H1 (cell line): ENCODE measurements at regions not wholly inside any gene's neighbourhood (a gene's known extent, or its start where the extent isn't known, plus 50 kb on each side); places are given as distances from the start of the nearest gene placed in this dataset.

Source experiments
- CTCF ChIA-PET: fragments of 300-600 bp; sonication (Branson Sonifier 250); formaldehyde crosslinking; loops from one replicate; lab custom pipeline; 2021; ENCODE audit not compliant: partially characterized antibody; lab: Charles Lee
- POLR2A ChIA-PET: fragments of 300-600 bp; sonication (Branson Sonifier 250); formaldehyde crosslinking; loops from one replicate; lab custom pipeline; 2021; ENCODE audit warnings: inconsistent platforms; ENCODE audit not compliant: partially characterized antibody; lab: Charles Lee
- DNase-seq, 2 experiments: peaks; one replicate each; pipeline versions ENCODE4 v3.0.0 to v3.0.0-alpha.2; 2010 to 2022; ENCODE audit warnings: low spot score in 2 of 2, low read depth in 1 of 2, mixed read lengths in 1 of 2
- FAIRE-seq: peaks from 2 replicates; lab custom pipeline; 2011; peaks lifted over from hg19 to GRCh38; lab: Jason Lieb, UNC
- H2AFZ ChIP-seq: 2 replicates; pipeline ENCODE4 v1.8.1; 2012; ENCODE audit warnings: low read length, inconsistent platforms
- H2AK5ac ChIP-seq: 2 replicates; pipeline ENCODE4 v1.6.1; 2013; ENCODE audit warnings: low read depth, low read length
- H2BK120ac ChIP-seq: replicated peaks from 2 replicates; pipeline ENCODE3; 2013; ENCODE audit warnings: low read depth, low read length, inconsistent platforms
- H2BK12ac ChIP-seq: 2 replicates; pipeline ENCODE4 v1.6.1; 2013; ENCODE audit warnings: low read depth, low read length
- H2BK15ac ChIP-seq: 2 replicates; pipeline ENCODE4 v1.6.1; 2013; ENCODE audit warnings: low read length
- H2BK20ac ChIP-seq: 2 replicates; pipeline ENCODE4 v1.6.1; 2013; ENCODE audit warnings: low read length
- H2BK5ac ChIP-seq: 2 replicates; pipeline ENCODE4 v1.6.1; 2013; ENCODE audit warnings: low read depth, low read length
- H3K14ac ChIP-seq: 2 replicates; pipeline ENCODE4 v1.6.1; 2013; ENCODE audit warnings: inconsistent platforms; ENCODE audit not compliant: insufficient read length
- H3K18ac ChIP-seq: 2 replicates; pipeline ENCODE4 v1.6.1; 2013; ENCODE audit warnings: low read length; ENCODE audit errors: extremely low read depth
- H3K23ac ChIP-seq: 2 replicates; pipeline ENCODE4 v1.6.1; 2013; ENCODE audit warnings: inconsistent platforms; ENCODE audit not compliant: insufficient read length
- H3K23me2 ChIP-seq: 2 replicates; pipeline ENCODE4 v1.6.1; 2013; ENCODE audit warnings: low read depth, low read length
- H3K27ac ChIP-seq: 2 replicates; pipeline ENCODE4 v1.6.1; 2011; ENCODE audit warnings: low read depth, low read length, inconsistent platforms
- H3K27me3 ChIP-seq, 4 experiments: replicated peaks in 1 of 4; 1 replicate in 1 of 4; 2 replicates in 3 of 4; pipeline versions ENCODE4 v1.6.1 to v1.8.1; 2011 to 2013; ENCODE audit warnings: low read length in 3 of 4, mild to moderate bottlenecking in 3 of 4, inconsistent platforms in 2 of 4, mixed read lengths in 2 of 4, moderate library complexity in 1 of 4; ENCODE audit not compliant: control insufficient read depth in 3 of 4, insufficient read depth in 3 of 4; ENCODE audit errors: extremely low read depth in 1 of 4
- H3K36me3 ChIP-seq, 4 experiments: 2 replicates each; pipeline versions ENCODE4 v1.6.1 to v1.8.1; 2011 to 2013; ENCODE audit warnings: mild to moderate bottlenecking in 4 of 4, low read length in 3 of 4, moderate library complexity in 2 of 4, control low read depth in 1 of 4, inconsistent platforms in 1 of 4; ENCODE audit not compliant: insufficient read depth in 4 of 4, control insufficient read depth in 2 of 4
- H3K4ac ChIP-seq: replicated peaks from 2 replicates; pipeline ENCODE3; 2013; ENCODE audit warnings: low read length, low read depth, mixed read lengths, inconsistent platforms; ENCODE audit not compliant: insufficient read length
- H3K4me1 ChIP-seq, 4 experiments: replicated peaks in 1 of 4; 1 replicate in 1 of 4; 2 replicates in 3 of 4; pipeline versions ENCODE4 v1.6.1 to v1.8.1; 2011 to 2013; ENCODE audit warnings: low read length in 3 of 4, inconsistent platforms in 2 of 4, mixed read lengths in 1 of 4; ENCODE audit not compliant: insufficient read depth in 4 of 4, control insufficient read depth in 3 of 4
- H3K4me2 ChIP-seq, 2 experiments: 2 replicates each; pipeline versions ENCODE4 v1.6.1 to v1.8.1; 2011 to 2013; ENCODE audit warnings: low read depth in 2 of 2, low read length in 2 of 2, control low read depth in 1 of 2, inconsistent platforms in 1 of 2, mild to moderate bottlenecking in 1 of 2; ENCODE audit not compliant: insufficient read depth in 1 of 2
- H3K4me3 ChIP-seq, 4 experiments: fragments of 200-600, 300-600 bp in 1 of 4; sonication (generic), shearing (Covaris generic), sonication (Bioruptor Twin) in 1 of 4; 2 replicates each; pipeline versions ENCODE4 v1.5.1 to v1.8.1; 2011 to 2016; ENCODE audit warnings: low read length in 4 of 4, low read depth in 3 of 4, control low read depth in 2 of 4, inconsistent platforms in 2 of 4, mild to moderate bottlenecking in 2 of 4, mixed read lengths in 1 of 4, moderate library complexity in 1 of 4; ENCODE audit not compliant: insufficient read depth in 2 of 4; ENCODE audit errors: extremely low read depth in 1 of 4
- H3K56ac ChIP-seq: replicated peaks from 2 replicates; pipeline ENCODE3; 2013; ENCODE audit warnings: low read depth, mild to moderate bottlenecking, mixed read lengths, low read length, inconsistent platforms; ENCODE audit not compliant: insufficient read length
- H3K79me1 ChIP-seq: 2 replicates; pipeline ENCODE4 v1.6.1; 2013; ENCODE audit warnings: low read depth, low read length, control low read depth
- H3K79me2 ChIP-seq, 2 experiments: 2 replicates each; pipeline versions ENCODE4 v1.6.1 to v1.8.1; 2012 to 2013; ENCODE audit warnings: low read length in 2 of 2, mild to moderate bottlenecking in 2 of 2, inconsistent platforms in 1 of 2; ENCODE audit not compliant: insufficient read depth in 2 of 2, control insufficient read depth in 1 of 2
- H3K9ac ChIP-seq, 4 experiments: replicated peaks in 1 of 4; 1 replicate in 1 of 4; 2 replicates in 3 of 4; pipeline versions ENCODE4 v1.6.1 to v1.8.1; 2011 to 2013; ENCODE audit warnings: low read depth in 3 of 4, low read length in 3 of 4, control low read depth in 2 of 4, mild to moderate bottlenecking in 2 of 4, moderate library complexity in 2 of 4, inconsistent platforms in 1 of 4; ENCODE audit errors: extremely low read depth in 1 of 4
- H3K9me3 ChIP-seq, 2 experiments: 2 replicates each; pipeline versions ENCODE4 v1.6.1 to v1.8.1; 2012 to 2013; ENCODE audit warnings: mild to moderate bottlenecking in 2 of 2, moderate library complexity in 2 of 2, control low read depth in 1 of 2, inconsistent platforms in 1 of 2, low read depth in 1 of 2, low read length in 1 of 2, mixed read lengths in 1 of 2; ENCODE audit not compliant: insufficient read depth in 2 of 2
- H4K20me1 ChIP-seq, 2 experiments: replicated peaks in 1 of 2; 2 replicates each; pipeline versions ENCODE3 to v1.8.1; 2011 to 2013; ENCODE audit warnings: inconsistent platforms in 2 of 2, low read length in 2 of 2, mild to moderate bottlenecking in 1 of 2; ENCODE audit not compliant: insufficient read depth in 2 of 2, control insufficient read depth in 1 of 2
- H4K5ac ChIP-seq: 2 replicates; pipeline ENCODE4 v1.6.1; 2013; ENCODE audit warnings: low read length, low read depth, mixed read lengths, inconsistent platforms; ENCODE audit not compliant: insufficient read length
- H4K8ac ChIP-seq: 2 replicates; pipeline ENCODE4 v1.8.0; 2013; ENCODE audit warnings: mild to moderate bottlenecking, moderate library complexity, low read length, inconsistent platforms; ENCODE audit not compliant: insufficient read depth; ENCODE audit errors: extremely low read depth
- H4K91ac ChIP-seq: replicated peaks from 2 replicates; pipeline ENCODE3; 2013; ENCODE audit warnings: low read length, mixed read lengths, inconsistent platforms; ENCODE audit not compliant: insufficient read length
- FOSL1 ChIP-seq: IDR thresholded peaks from 2 replicates; pipeline ENCODE4 v1.6.1; 2011; ENCODE audit warnings: mild to moderate bottlenecking, low read depth, low read length, moderate library complexity; ENCODE audit not compliant: insufficient read depth
- GABPA ChIP-seq: IDR thresholded peaks from 2 replicates; pipeline ENCODE4 v1.6.1; 2011; ENCODE audit warnings: mild to moderate bottlenecking, low read length, moderate library complexity, borderline replicate concordance; ENCODE audit not compliant: insufficient read depth
- PHF8 ChIP-seq: fragments of 200-600 bp; sonication (generic); conservative IDR thresholded peaks from 2 replicates; pipeline ENCODE4 v1.7.1; 2012; ENCODE audit warnings: low read depth, mild to moderate bottlenecking, inconsistent platforms, low read length, moderate library complexity
- SIX5 ChIP-seq: IDR thresholded peaks from 2 replicates; pipeline ENCODE4 v1.6.1; 2011; ENCODE audit warnings: mild to moderate bottlenecking, low read depth, low read length
- SP4 ChIP-seq: IDR thresholded peaks from 2 replicates; pipeline ENCODE4 v1.6.1; 2012; ENCODE audit warnings: low read length, inconsistent platforms
- SUZ12 ChIP-seq: fragments of 200-600 bp; sonication (generic); IDR thresholded peaks from 2 replicates; pipeline ENCODE4 v1.6.1; 2012; ENCODE audit warnings: mild to moderate bottlenecking, inconsistent platforms, low read length, moderate library complexity, mixed read lengths
- TBP ChIP-seq: IDR thresholded peaks from 2 replicates; pipeline ENCODE4 v1.6.1; 2011; ENCODE audit warnings: low read depth, low read length, improper control_type of control experiment
- WGBS, 2 experiments: shearing (Covaris generic) in 1 of 2; methylation state at CpG; one replicate each; pipeline versions ENCODE4 v1.1.6 to v1.1.7; 2013 to 2015; ENCODE audit warnings: low lambda C conversion rate in 2 of 2, mixed read lengths in 2 of 2, inconsistent platforms in 1 of 2, low coverage in 1 of 2, missing lambda C conversion rate in 1 of 2; ENCODE audit not compliant: insufficient replicate concordance in 2 of 2, insufficient coverage in 1 of 2, insufficient read length in 1 of 2; ENCODE audit errors: extremely low coverage in 1 of 2, missing lambda C conversion rate in 1 of 2; 5-methylcytosine and 5-hydroxymethylcytosine counted together

- Histone ChIP-seq H3K23ac (no peak overlapping the region), H4K5ac (no peak overlapping the region), H3K4me3 (no peak overlapping the region), H3K23me2 (no peaks in the 10 kb centered on the region), H2BK12ac (no peak overlapping the region), H3K56ac (no peak overlapping the region), H3K9ac (no peak overlapping the region), H4K20me1 (no peaks in the 10 kb centered on the region), H3K4me2 (no peak overlapping the region), H3K79me2 (no peaks in the 10 kb centered on the region), H2AK5ac (no peak overlapping the region), H2BK5ac (no peak overlapping the region), H3K79me1 (no peaks in the 10 kb centered on the region), H4K91ac (no peak overlapping the region), H3K36me3 (no peaks in the 10 kb centered on the region), H3K14ac (no peak overlapping the region), H3K27me3 (no peaks in the 10 kb centered on the region), H2AFZ (no peak overlapping the region), H2BK20ac (no peak overlapping the region), H3K9me3 (no peaks in the 10 kb centered on the region), H4K8ac (no peak overlapping the region), H3K27ac (no peak overlapping the region), H3K4ac (no peak overlapping the region), H2BK15ac (no peak overlapping the region), H3K18ac (no peak overlapping the region), H3K4me1 (peaks cover 1 to 10% (median 5%) of the 10 kb centered on the region in 4 experiments; a peak in 4 of 7 replicates), H2BK120ac (no peak overlapping the region)
- 91% methylated on average over 3 of the region's 3 CpGs; no CpG with 5 or more reads in 1 of the 2 experiments for WGBS, 2 experiments
- FAIRE-seq: no peak
- POLR2A ChIA-PET: no interaction called here
- TF ChIP-seq SP4 (no peak), SUZ12 (no peak), TBP (no peak), PHF8 (no peak), GABPA (no peak), FOSL1 (no peak), SIX5 (no peak)
- CTCF ChIA-PET: interaction anchor here (0.6 to 1.2 kb wide), 2 partner anchors 43 to 124 kb away, joined by 3 to 4 read pairs; no protein-coding TSS in a partner anchor
- no peak for DNase-seq
These were observed 77.6 kb upstream of the RAP2B start for GRCh38 chr3:153084431-153084830.
